Inferior parietal cortex (tissue), 1 donor: ENCODE measurements at regions not wholly inside any gene's neighbourhood (a gene's known extent, or its start where the extent isn't known, plus 50 kb on each side); places are given as distances from the start of the nearest gene placed in this dataset.

Experiments
- DNase-seq: peaks from one replicate; pipeline ENCODE4 v3.0.0-alpha.2; 2016; ENCODE audit errors: extremely low spot score

GRCh38 chr16:16788004-16788403, 409.1 kb downstream of the NPIPA7 start:
- no peak for DNase-seq

- DNase-seq = no peak
Measured at GRCh38 chr16:16790597-16790996, 411.7 kb downstream of the NPIPA7 start.

GRCh38 chr16:16791051-16791450, 412.1 kb downstream of the NPIPA7 start:
- no peak for DNase-seq

GRCh38 chr16:16797239-16797638, 418.3 kb downstream of the NPIPA7 start:
- DNase-seq = no peak

- no peak for DNase-seq
Measured at GRCh38 chr16:16798504-16798903, 419.6 kb downstream of the NPIPA7 start.

GRCh38 chr16:16805809-16806208, 426.9 kb downstream of the NPIPA7 start:
- DNase-seq = no peak

DNA sequence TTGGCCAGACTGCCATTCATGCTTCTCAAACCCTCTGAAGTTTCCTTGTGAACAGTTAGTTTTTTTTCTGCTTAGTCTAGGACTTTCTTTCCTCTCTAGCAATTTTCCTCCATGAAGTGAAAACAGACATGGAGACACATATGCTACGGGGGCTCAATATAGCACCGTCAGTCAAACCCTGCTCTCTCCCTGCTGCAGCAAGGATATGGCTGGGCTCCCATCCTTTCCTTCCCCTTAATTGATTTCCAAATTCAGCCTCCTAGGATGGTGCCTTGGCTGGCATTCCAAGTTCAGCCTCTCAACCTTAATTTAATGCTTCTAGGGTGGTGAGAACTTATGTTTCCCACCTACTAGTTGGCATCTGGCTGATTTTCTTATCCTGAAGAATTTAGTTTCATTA, 436.7 kb downstream of the NPIPA7 start:
- peak; percentile 45 for DNase-seq

DNA sequence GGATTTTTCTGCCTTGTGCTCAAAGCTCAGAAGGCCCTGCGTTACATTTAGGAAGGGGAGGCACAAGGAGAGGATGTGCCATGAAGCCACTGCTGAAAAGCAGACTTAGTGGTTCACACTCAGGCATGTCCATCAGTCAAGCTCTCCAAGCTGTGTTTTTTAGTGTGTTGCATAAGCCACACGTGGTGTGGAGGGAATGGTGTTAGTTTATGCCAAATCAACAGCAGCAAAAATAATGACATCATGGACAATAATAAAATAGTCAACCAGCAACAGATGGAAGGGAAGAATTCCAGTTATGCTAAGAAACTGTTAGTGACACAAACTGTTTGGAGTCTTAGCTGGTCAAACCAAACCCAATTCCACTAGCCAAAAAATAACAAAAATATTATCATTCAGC, 438.3 kb downstream of the NPIPA7 start:
- DNase-seq = peak; percentile 63

DNA sequence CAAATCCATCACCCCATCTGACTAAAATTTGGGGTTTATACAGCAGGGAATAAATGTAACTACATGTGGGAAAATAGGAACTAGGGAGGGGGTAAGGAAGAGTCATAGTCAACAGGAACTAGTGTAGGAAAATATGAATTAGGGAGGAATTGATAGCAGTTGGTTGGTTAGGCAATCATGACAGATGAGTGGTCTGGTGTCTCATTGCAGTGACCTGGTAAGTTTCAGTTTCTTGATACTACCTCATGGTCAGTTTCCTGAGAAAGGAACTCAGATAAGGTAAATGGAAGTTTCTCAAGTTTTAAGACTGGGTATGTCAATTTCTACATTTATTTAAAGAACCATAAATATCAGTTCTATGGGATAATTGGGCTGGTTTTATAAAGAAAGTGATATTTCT, 442.3 kb downstream of the NPIPA7 start:
- DNase-seq = no peak

GRCh38 chr16:16828913-16829398, 450.0 kb downstream of the NPIPA7 start:
- no peak for DNase-seq

DNA sequence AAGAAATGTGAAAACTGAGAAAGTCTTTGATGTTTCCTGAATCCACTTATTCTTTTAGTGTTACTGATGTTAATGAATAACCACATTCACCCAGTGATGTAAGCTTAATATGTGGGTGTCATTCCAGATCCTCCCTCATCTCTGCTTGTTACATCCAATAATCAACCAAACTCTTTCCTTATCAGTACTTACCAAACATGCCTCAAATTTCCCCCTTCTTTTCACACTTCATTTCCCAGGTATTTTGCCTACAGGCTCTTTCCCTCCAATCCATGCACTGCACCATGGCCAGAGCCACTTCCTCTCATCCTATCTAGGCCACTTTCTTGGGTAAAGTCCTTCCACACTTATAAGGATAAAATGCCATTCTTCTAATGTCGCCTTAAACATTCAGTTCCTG, 451.5 kb downstream of the NPIPA7 start:
- DNase-seq = no peak

GRCh38 chr16:16830973-16831372, 452.0 kb downstream of the NPIPA7 start:
- DNase-seq = no peak

- no peak for DNase-seq
Measured at GRCh38 chr16:16833165-16833564, 454.2 kb downstream of the NPIPA7 start.

GRCh38 chr16:16850274-16850673, 471.3 kb downstream of the NPIPA7 start:
- DNase-seq = no peak

- DNase-seq = no peak
Measured at GRCh38 chr16:16857012-16857411, 478.1 kb downstream of the NPIPA7 start.

DNA sequence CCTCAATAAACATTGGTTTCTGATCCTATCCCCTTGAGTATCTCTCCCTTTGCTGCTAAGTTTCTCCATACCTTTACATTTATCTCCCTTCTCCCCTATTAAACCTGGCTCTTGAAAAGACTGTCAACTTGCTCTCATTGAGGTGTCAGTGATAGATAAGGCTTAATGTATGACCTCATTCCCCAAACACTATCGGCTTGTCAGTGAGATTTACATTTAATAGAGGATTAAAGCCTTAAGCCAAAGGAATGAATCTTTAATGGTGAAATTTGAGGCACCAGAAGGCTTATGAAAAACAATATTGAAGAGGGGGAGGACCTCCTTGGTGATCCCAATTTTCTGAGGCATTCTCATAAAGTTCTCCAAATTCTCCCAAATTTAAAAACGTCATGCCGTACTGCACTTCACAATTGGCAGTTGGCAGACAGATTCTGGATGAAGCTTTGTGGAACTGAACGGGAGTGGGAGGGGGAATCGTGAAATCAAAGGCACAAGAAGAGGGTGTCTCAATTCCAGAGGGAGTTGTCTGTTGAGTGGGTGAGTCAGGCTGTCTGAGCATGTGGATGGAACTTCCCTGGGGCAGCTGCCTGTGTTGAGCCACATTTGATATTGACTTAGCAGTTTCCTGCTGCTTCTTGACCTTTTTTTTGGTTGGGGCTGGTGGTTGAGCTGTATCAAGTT, 478.8 kb downstream of the NPIPA7 start:
- DNase-seq = peak; percentile 22

DNA sequence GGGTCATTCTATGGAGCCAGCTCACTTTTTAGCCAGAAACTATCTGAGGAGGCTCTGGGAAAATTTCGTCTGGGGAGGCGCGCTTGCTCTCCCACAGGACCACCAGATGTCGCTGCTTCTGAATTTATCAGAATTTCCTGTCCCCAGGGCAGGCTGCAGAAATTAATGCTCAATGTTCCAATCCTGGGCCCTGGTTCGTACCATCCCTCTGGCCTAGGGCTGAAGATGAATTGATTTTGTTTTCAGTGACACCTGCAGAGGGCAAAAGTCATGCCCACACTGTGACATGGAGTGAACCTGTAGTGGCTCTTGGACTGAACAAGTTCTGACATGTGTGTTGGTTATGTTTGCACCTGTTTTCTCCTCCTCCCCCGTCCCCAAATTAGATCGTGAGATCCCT, 482.6 kb downstream of the NPIPA7 start:
- peak; percentile 81 for DNase-seq

- no peak for DNase-seq
Measured at GRCh38 chr16:16863672-16864071, 484.7 kb downstream of the NPIPA7 start.

DNA sequence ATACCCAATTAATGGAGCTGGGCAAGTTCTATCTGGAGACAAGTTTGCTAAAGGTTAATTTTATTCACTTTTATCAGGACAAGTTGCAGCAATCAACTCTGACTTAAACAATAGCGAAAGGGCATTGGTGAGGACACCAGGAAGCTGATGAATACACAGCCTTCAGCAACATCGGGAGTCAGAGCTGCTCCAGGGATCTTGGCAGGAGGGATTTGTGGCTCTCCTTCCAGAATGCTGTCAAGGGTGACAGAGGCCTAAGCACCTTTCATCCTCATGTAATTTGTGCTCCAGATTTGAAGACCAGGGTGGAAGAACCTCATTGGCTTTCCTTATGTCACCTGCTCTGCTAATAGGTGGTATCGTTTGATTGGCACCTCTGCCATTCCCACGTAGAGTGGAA, 485.6 kb downstream of the NPIPA7 start:
- no peak for DNase-seq

GRCh38 chr16:16865374-16865773, 486.4 kb downstream of the NPIPA7 start:
- no peak for DNase-seq

DNA sequence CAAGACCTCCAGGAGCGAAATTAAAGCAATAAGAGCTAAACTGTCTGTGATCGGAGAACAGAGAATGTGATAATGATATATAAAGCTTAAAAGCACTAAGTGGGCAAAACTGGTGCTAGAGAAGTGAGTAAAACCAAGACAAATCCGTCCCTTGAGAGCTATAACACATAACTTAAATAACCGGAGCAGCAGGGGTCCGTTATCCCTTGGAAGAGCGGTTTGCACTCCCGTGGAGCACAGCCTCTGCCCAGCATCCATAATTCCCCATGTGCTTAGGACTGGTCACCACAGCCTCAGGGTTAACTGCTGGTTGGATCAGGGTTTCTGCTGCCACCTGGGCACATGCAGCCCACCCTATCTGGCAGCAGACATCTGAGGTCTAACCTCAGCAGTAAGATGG, 489.0 kb downstream of the NPIPA7 start:
- no peak for DNase-seq

GRCh38 chr16:16868727-16869126, 489.8 kb downstream of the NPIPA7 start:
- no peak for DNase-seq

DNA sequence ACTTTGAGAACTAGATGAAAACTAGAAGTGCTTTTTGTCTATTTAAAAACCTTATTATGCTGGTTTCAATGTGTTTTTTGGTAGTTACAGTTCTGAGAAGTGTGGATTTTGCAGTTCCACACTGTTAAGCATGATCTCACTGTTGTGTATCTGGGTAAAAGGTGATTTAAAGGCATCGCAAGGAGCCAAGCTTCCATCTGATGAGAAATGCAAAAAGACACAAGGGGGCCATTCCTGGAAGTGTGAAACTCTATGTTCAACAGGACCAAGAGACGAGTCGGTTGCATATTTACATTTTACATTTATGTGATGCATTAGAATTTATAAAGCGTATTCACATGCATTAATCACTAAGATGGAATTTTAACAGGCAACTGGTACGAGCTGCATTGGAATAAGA, 490.8 kb downstream of the NPIPA7 start:
- DNase-seq = no peak

DNA sequence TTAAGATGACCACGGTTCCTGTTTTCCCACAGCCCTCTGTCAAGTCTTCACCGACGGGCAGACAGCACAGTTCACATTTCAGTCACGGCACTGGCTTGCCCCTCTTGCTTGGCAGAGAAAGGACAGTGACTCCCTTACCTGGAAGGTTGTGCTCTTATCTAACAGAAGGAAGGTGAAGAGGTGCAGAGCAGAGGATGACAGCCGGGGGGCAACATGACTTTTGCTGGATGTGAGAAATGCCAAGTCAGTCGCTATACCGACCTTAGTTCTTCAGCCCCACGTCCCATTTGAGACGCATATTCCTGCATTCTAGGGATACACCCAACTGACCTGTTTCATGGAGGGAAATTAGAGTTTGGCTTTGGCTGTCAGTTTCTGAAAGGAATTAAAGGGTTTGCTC, 492.3 kb downstream of the NPIPA7 start:
- DNase-seq = no peak
